H9 (cell line): ENCODE measurements at regions not wholly inside any gene's neighbourhood (a gene's known extent, or its start where the extent isn't known, plus 50 kb on each side); places are given as distances from the start of the nearest gene placed in this dataset.
"Not testable (repeated sequence)": the region's sequence is repeated elsewhere in the genome, so short reads cannot be mapped to it uniquely, and the experiment has no call there.

Experiments
- DNase-seq: peaks from one replicate; pipeline ENCODE4 v3.0.0-alpha.2; 2017
- H2AFZ ChIP-seq: one replicate; pipeline ENCODE4 v1.6.1; 2013; ENCODE audit warnings: mild to moderate bottlenecking, low read length, control low read depth, moderate library complexity
- H2AK5ac ChIP-seq: 2 replicates; pipeline ENCODE4 v1.6.1; 2013; ENCODE audit warnings: low read length, control low read depth, mixed read lengths; ENCODE audit not compliant: insufficient read length
- H2BK120ac ChIP-seq: one replicate; pipeline ENCODE4 v1.6.1; 2013; ENCODE audit warnings: low read depth, mild to moderate bottlenecking, low read length, control low read depth, inconsistent platforms; ENCODE audit not compliant: poor library complexity, severe bottlenecking
- H2BK12ac ChIP-seq: 2 replicates; pipeline ENCODE4 v1.6.1; 2013; ENCODE audit warnings: low read length, control low read depth, mixed read lengths, low read depth; ENCODE audit not compliant: insufficient read length
- H2BK15ac ChIP-seq: 2 replicates; pipeline ENCODE4 v1.6.1; 2013; ENCODE audit warnings: low read depth, low read length, control low read depth
- H2BK20ac ChIP-seq: one replicate; pipeline ENCODE4 v1.6.1; 2013; ENCODE audit warnings: low read depth, mild to moderate bottlenecking, low read length, control low read depth, inconsistent platforms; ENCODE audit not compliant: poor library complexity, severe bottlenecking
- H2BK5ac ChIP-seq: 2 replicates; pipeline ENCODE4 v1.6.1; 2013; ENCODE audit warnings: low read length, control low read depth, mixed read lengths; ENCODE audit not compliant: insufficient read length
- H3K14ac ChIP-seq: 2 replicates; pipeline ENCODE4 v1.6.1; 2013; ENCODE audit warnings: low read length, control low read depth; ENCODE audit not compliant: insufficient read depth
- H3K18ac ChIP-seq: 2 replicates; pipeline ENCODE4 v1.6.1; 2013; ENCODE audit warnings: low read depth, mild to moderate bottlenecking, mixed read lengths, low read length, control low read depth; ENCODE audit not compliant: insufficient read length
- H3K23ac ChIP-seq: 2 replicates; pipeline ENCODE4 v1.6.1; 2013; ENCODE audit warnings: low read length, control low read depth, mixed read lengths, low read depth; ENCODE audit not compliant: insufficient read length
- H3K23me2 ChIP-seq: 2 replicates; pipeline ENCODE4 v1.6.1; 2013; ENCODE audit warnings: low read depth, mild to moderate bottlenecking, mixed read lengths, low read length, control low read depth; ENCODE audit not compliant: insufficient read length, poor library complexity, severe bottlenecking
- H3K27ac ChIP-seq: 2 replicates; pipeline ENCODE4 v1.5.1; 2013; ENCODE audit warnings: low read length, control low read depth, mixed read lengths, low read depth; ENCODE audit not compliant: insufficient read length
- H3K27me3 ChIP-seq: 2 replicates; pipeline ENCODE4 v1.6.1; 2013; ENCODE audit warnings: low read length, control low read depth, inconsistent platforms; ENCODE audit not compliant: insufficient read depth
- H3K4ac ChIP-seq: 2 replicates; pipeline ENCODE4 v1.6.1; 2013; ENCODE audit warnings: low read depth, mild to moderate bottlenecking, control low read depth, inconsistent platforms, low read length, moderate library complexity
- H3K4me1 ChIP-seq: 2 replicates; pipeline ENCODE4 v1.6.1; 2013; ENCODE audit warnings: low read length, control low read depth, inconsistent platforms; ENCODE audit not compliant: insufficient read depth
- H3K4me2 ChIP-seq: 2 replicates; pipeline ENCODE4 v1.6.1; 2013; ENCODE audit warnings: low read length, control low read depth, mixed read lengths; ENCODE audit not compliant: insufficient read length, insufficient read depth
- H3K56ac ChIP-seq: 2 replicates; pipeline ENCODE4 v1.6.1; 2013; ENCODE audit warnings: low read depth, mild to moderate bottlenecking, mixed read lengths, low read length, control low read depth; ENCODE audit not compliant: insufficient read length
- H3K79me1 ChIP-seq: 2 replicates; pipeline ENCODE4 v1.6.1; 2013; ENCODE audit warnings: low read depth, mild to moderate bottlenecking, moderate library complexity, low read length, control low read depth, inconsistent platforms; ENCODE audit not compliant: insufficient read depth, poor library complexity, severe bottlenecking
- H3K79me2 ChIP-seq: 2 replicates; pipeline ENCODE4 v1.6.1; 2013; ENCODE audit warnings: low read length, control low read depth, inconsistent platforms; ENCODE audit not compliant: insufficient read depth
- H3K9ac ChIP-seq: 2 replicates; pipeline ENCODE4 v1.6.1; 2013; ENCODE audit warnings: low read length, control low read depth, mixed read lengths; ENCODE audit not compliant: insufficient read length; ENCODE audit errors: extremely low read depth
- H3K9me3 ChIP-seq: one replicate; pipeline ENCODE4 v1.6.1; 2013; ENCODE audit warnings: low read depth, low read length, inconsistent platforms; ENCODE audit not compliant: control insufficient read depth
- H3T11ph ChIP-seq: one replicate; pipeline ENCODE4 v1.6.1; 2013; ENCODE audit warnings: mild to moderate bottlenecking, low read length, control low read depth, inconsistent platforms
- H4K20me1 ChIP-seq: one replicate; pipeline ENCODE4 v1.6.1; 2013; ENCODE audit not compliant: control insufficient read depth, insufficient read length, insufficient read depth
- H4K5ac ChIP-seq: 2 replicates; pipeline ENCODE4 v1.6.1; 2013; ENCODE audit warnings: low read depth, mild to moderate bottlenecking, mixed read lengths, low read length, control low read depth; ENCODE audit not compliant: insufficient read length
- H4K8ac ChIP-seq: replicated peaks from 2 replicates; pipeline ENCODE4 v1.6.1; 2013; ENCODE audit warnings: low read length, control low read depth, mixed read lengths, low read depth; ENCODE audit not compliant: insufficient read length
- H4K91ac ChIP-seq: 2 replicates; pipeline ENCODE4 v1.6.1; 2013; ENCODE audit warnings: low read depth, mild to moderate bottlenecking, moderate library complexity, mixed read lengths, low read length, control low read depth; ENCODE audit not compliant: insufficient read length
- H3K27ac Mint-ChIP-seq, 3 experiments: 2 replicates in 2 of 3; 3 replicates in 1 of 3; pipeline ENCODE4 v1.8.0; 2020 to 2021; ENCODE audit warnings: mixed read lengths in 3 of 3, mild to moderate bottlenecking in 1 of 3, moderate library complexity in 1 of 3
- H3K27me3 Mint-ChIP-seq: 2 replicates; pipeline ENCODE4 v1.8.0; 2021; ENCODE audit warnings: low read depth, mild to moderate bottlenecking, moderate library complexity, mixed read lengths
- H3K36me3 Mint-ChIP-seq, 3 experiments: 2 replicates in 2 of 3; 3 replicates in 1 of 3; pipeline ENCODE4 v1.8.0; 2020 to 2021; ENCODE audit warnings: low read depth in 3 of 3, mixed read lengths in 3 of 3; ENCODE audit not compliant: insufficient read depth in 1 of 3
- H3K4me1 Mint-ChIP-seq, 2 experiments: 2 replicates each; pipeline ENCODE4 v1.8.0; 2020; ENCODE audit warnings: mixed read lengths in 2 of 2
- H3K4me3 Mint-ChIP-seq, 2 experiments: 2 replicates in 1 of 2; 3 replicates in 1 of 2; pipeline ENCODE4 v1.8.0; 2020 to 2021; ENCODE audit warnings: mild to moderate bottlenecking in 2 of 2, mixed read lengths in 2 of 2, moderate library complexity in 1 of 2
- H3K9me3 Mint-ChIP-seq, 2 experiments: 2 replicates in 1 of 2; 3 replicates in 1 of 2; pipeline ENCODE4 v1.8.0; 2020; ENCODE audit warnings: mild to moderate bottlenecking in 2 of 2, mixed read lengths in 2 of 2, moderate library complexity in 1 of 2
- CTCF ChIP-seq: fragments of 200-600 bp; sonication (generic); conservative IDR thresholded peaks from 3 replicates; pipeline ENCODE4 v1.8.0; 2021; ENCODE audit warnings: antibody characterized with exemption, mild to moderate bottlenecking
- WGBS: extraction: QIAGEN DNeasy Blood & Tissue Kit; methylation state at CpG from one replicate; pipeline ENCODE4 v1.1.7; 2013; ENCODE audit warnings: missing lambda C conversion rate, low lambda C conversion rate, mixed read lengths; ENCODE audit not compliant: insufficient read length; ENCODE audit errors: extremely low coverage; 5-methylcytosine and 5-hydroxymethylcytosine counted together

GRCh38 chr7:142642316-142642715 lies 107.0 kb upstream of the PRSS1 start:
- Histone ChIP-seq H3K79me2 (no peaks in the 10 kb centered on the region), H4K20me1 (no peaks in the 10 kb centered on the region), H3K9me3 (no peaks in the 10 kb centered on the region), H2BK120ac (no peak overlapping the region), H4K5ac (no peak overlapping the region), H3K79me1 (no peaks in the 10 kb centered on the region), H2BK20ac (no peak overlapping the region), H2AFZ (no peak overlapping the region), H2BK12ac (no peak overlapping the region), H3T11ph (no peak overlapping the region), H3K4me1 (no peaks in the 10 kb centered on the region), H3K18ac (no peak overlapping the region), H2AK5ac (no peak overlapping the region), H3K14ac (no peak overlapping the region), H3K23ac (no peak overlapping the region), H2BK15ac (no peak overlapping the region), H3K9ac (no peak overlapping the region), H4K91ac (no peak overlapping the region), H3K56ac (no peak overlapping the region), H2BK5ac (no peak overlapping the region), H3K4ac (no peak overlapping the region), H3K27me3 (no peaks in the 10 kb centered on the region; the same call in 1 of the 2 replicates), H3K23me2 (no peaks in the 10 kb centered on the region), H4K8ac (no peak overlapping the region), H3K27ac (no peak overlapping the region), H3K4me2 (no peak overlapping the region)
- no peak for TF ChIP-seq CTCF
- H3K36me3 Mint-ChIP-seq: no peaks in the 10 kb centered on the region
- H3K4me1 Mint-ChIP-seq: 0 out of 4 replicates have a peak, but pooled peaks cover 0 to 2% of the 10 kb centered on the region in 2 experiments
- H3K27ac Mint-ChIP-seq: no peak overlapping the region
- H3K27me3 Mint-ChIP-seq: peaks cover 8% of the 10 kb centered on the region
- no peak overlapping the region for H3K4me3 Mint-ChIP-seq
- no peaks in the 10 kb centered on the region for H3K9me3 Mint-ChIP-seq
- no peak for DNase-seq

GRCh38 chr7:142641252-142641651 lies 108.0 kb upstream of the PRSS1 start:
- not testable (repeated sequence) for H3K27me3 ChIP-seq, H2BK15ac ChIP-seq

More at GRCh38 chr7:142641252-142641651, 108.0 kb upstream of the PRSS1 start:
- not testable (repeated sequence) for H2BK12ac ChIP-seq, H2BK20ac ChIP-seq, H4K5ac ChIP-seq, H3K14ac ChIP-seq, H3K56ac ChIP-seq, H3K27me3 Mint-ChIP-seq, H3T11ph ChIP-seq, H3K4me2 ChIP-seq, H3K27ac ChIP-seq, H3K9me3 Mint-ChIP-seq, H4K8ac ChIP-seq, H3K9ac ChIP-seq, H2BK120ac ChIP-seq, DNase-seq, H3K4me1 ChIP-seq, H3K4me3 Mint-ChIP-seq, H4K91ac ChIP-seq, H3K23ac ChIP-seq, H3K79me1 ChIP-seq, H3K36me3 Mint-ChIP-seq, H2AK5ac ChIP-seq, H3K4ac ChIP-seq, H3K9me3 ChIP-seq, H4K20me1 ChIP-seq, H3K79me2 ChIP-seq, H3K4me1 Mint-ChIP-seq, H3K18ac ChIP-seq, H2BK5ac ChIP-seq, H3K27ac Mint-ChIP-seq, H2AFZ ChIP-seq, H3K23me2 ChIP-seq
- WGBS: no CpG with 5 or more reads among the region's 4 CpGs
